ENCODE measurements at regions not wholly inside any gene's neighbourhood (a gene's known extent, or its start where the extent isn't known, plus 50 kb on each side); places are given as distances from the start of the nearest gene placed in this dataset.
"Not testable (repeated sequence)": the region's sequence is repeated elsewhere in the genome, so short reads cannot be mapped to it uniquely, and the experiment has no call there.

GRCh38 chr5:145521523-145521922, 313.6 kb downstream of the PRELID2 start:
- TF ChIP-seq ZFX (IDR thresholded peaks at IDR 0.05; ENCODE audit: borderline replicate concordance): no peak
- TF ChIP-seq CTCF (IDR thresholded peaks at IDR 0.05): no peak
- H3K27ac ChIP-seq: no peak overlapping the region

GRCh38 chr5:145521066-145521465, 314.1 kb downstream of the PRELID2 start:
- TF ChIP-seq CTCF (IDR thresholded peaks at IDR 0.05) (no peak), ZFX (IDR thresholded peaks at IDR 0.05; ENCODE audit: borderline replicate concordance) (no peak)
- no peak overlapping the region for H3K27ac ChIP-seq

- H3K27ac ChIP-seq: no peak overlapping the region
- TF ChIP-seq CTCF (IDR thresholded peaks at IDR 0.05) (no peak), ZFX (IDR thresholded peaks at IDR 0.05; ENCODE audit: borderline replicate concordance) (no peak)
These were observed 314.8 kb downstream of the PRELID2 start for GRCh38 chr5:145520335-145520734.

GRCh38 chr5:145517588-145517987, 317.6 kb downstream of the PRELID2 start:
- not testable (repeated sequence) for H3K27ac ChIP-seq

- TF ChIP-seq ZFX (IDR thresholded peaks at IDR 0.05; ENCODE audit: borderline replicate concordance): no peak
- no peak for TF ChIP-seq CTCF (IDR thresholded peaks at IDR 0.05)
- H3K27ac ChIP-seq: no peak overlapping the region
These were observed 323.8 kb downstream of the PRELID2 start for GRCh38 chr5:145511351-145511750.

- no peak overlapping the region for H3K27ac ChIP-seq
- TF ChIP-seq ZFX (IDR thresholded peaks at IDR 0.05; ENCODE audit: borderline replicate concordance) (no peak), CTCF (IDR thresholded peaks at IDR 0.05) (no peak)
These were observed 324.4 kb downstream of the PRELID2 start for GRCh38 chr5:145510769-145511168.

GRCh38 chr5:145510324-145510723, 324.8 kb downstream of the PRELID2 start:
- no peak overlapping the region for H3K27ac ChIP-seq
- TF ChIP-seq CTCF (IDR thresholded peaks at IDR 0.05) (no peak), ZFX (IDR thresholded peaks at IDR 0.05; ENCODE audit: borderline replicate concordance) (no peak)

GRCh38 chr5:145509336-145510136, 325.6 kb downstream of the PRELID2 start:
- no peak for TF ChIP-seq CTCF (IDR thresholded peaks at IDR 0.05)
- no peak for TF ChIP-seq ZFX (IDR thresholded peaks at IDR 0.05; ENCODE audit: borderline replicate concordance)
- H3K27ac ChIP-seq: no peak overlapping the region

Measured in 22Rv1 (cell line).